ENCODE measurements at regions not wholly inside any gene's neighbourhood (a gene's known extent, or its start where the extent isn't known, plus 50 kb on each side); places are given as distances from the start of the nearest gene placed in this dataset.
"Not testable (repeated sequence)": the region's sequence is repeated elsewhere in the genome, so short reads cannot be mapped to it uniquely, and the experiment has no call there.

DNA sequence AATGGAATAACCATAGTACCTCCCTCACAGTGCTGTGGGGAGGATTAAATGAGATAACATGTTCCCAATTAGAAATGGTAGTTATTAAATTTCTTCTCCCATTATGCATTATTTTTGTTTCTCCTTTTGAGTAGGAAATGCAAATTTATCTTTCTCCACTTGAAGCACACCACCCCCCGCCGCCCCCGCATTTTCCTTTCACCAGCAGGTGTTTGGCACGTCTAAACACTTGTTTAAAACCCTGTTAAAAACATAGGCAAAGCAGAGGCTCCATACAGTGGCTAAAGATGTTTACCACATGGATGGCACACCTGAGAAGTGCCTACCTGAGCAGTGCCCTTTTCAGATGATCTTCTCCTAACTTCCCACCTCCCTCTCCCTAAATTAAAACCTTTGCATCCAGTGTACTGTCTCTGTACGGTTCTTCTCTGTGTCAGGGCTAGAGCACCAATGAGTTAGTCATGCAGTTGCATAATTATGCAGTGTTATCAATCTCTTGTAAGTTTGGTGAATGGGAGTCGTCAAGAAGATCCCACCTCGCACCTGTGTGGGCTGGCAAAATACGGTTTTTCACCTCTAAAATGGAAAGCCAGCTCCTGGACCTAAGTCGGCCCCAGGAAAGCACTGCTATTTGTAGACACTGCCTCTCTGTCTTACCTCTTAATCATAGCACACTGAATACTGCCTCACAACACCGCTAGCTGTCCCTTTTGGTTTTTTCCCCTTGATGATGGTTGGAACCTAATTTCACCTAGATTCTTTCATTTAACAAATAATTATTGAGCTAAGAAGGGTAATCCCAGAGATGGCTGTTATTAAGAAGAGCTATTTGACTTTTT, 122.0 kb downstream of the CT47B1 start:
- no peak for DNase-seq (ENCODE audit: low spot score)

DNA sequence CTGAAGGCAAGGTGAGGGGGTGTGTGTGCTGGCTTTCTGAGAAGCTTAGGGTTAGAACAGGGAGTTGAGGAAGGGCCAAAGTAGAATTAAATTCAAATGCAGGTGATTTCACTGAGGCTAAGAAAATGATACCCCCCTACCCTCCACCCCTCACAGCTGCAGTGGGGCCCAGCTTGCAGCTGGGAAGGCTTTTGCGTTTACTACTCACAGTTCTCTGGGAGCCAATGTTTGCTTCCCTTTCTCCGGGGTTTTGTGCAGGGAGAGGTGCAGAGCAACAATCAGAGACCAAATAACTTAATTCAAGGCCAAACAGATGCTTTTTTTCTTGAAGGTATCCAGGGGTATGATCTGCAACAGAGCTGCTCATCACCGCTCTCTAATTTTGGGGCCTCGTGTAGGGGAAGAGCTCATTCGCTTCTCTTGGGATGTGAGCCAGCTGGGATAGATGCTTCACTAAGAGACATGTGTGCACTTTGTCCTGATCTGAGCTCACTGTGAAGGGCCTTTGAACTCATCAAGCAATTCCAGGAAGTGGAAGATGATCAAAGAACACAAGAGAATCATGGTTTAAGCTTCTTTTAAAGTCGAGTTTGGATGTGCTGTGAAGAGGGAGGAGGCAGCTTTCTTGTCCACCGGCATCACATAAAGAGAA, 122.7 kb upstream of the C1GALT1C1 start:
- DNase-seq (ENCODE audit: low spot score), result no peak

DNA sequence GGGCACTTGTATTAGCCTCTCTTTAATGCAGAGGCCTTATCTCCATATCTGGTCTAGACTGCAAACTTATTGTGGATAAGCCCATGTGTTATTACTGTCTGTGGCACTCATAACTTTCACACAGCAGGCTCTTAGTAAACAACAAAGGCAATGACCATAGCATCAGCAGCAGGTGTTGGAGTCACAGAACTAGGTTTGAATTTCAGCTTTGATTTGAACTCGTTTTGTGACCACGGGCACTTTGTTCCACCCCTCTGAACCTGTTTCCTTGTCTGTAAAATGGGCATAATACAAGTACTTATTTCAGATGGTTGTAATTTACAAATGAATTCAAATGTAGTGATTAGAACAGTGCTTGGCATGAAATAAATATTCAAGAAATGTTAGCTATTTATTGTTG, 121.8 kb upstream of the C1GALT1C1 start:
- DNase-seq (ENCODE audit: low spot score), result no peak

DNA sequence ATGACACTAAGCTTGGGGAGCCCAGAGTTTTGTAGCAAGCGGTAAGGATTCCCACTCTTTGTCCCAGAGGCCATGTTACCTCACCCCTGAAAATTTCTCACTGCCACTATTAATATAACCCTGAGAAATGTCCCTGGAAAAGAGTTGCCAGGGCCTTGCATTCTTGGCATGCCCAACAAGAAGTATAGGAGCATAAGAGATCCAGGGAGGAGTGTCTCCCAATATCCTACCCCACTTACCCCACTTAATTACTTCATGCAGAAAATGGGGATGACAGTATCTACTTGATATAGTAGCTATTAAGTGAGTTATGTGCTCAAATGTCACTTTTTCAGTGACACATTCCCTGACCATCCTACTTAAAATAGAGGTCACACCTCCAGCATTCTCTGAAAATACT, 120.5 kb upstream of the C1GALT1C1 start:
- no peak for DNase-seq (ENCODE audit: low spot score)

- no peak for DNase-seq (ENCODE audit: low spot score)
Measured at GRCh38 chrX:120749141-120749846, 119.4 kb upstream of the C1GALT1C1 start.

GRCh38 chrX:120746153-120746552, 116.3 kb upstream of the C1GALT1C1 start:
- no peak for DNase-seq (ENCODE audit: low spot score)

GRCh38 chrX:120742946-120743665, 113.3 kb upstream of the C1GALT1C1 start:
- no peak for DNase-seq (ENCODE audit: low spot score)

GRCh38 chrX:120741452-120741851, 111.6 kb upstream of the C1GALT1C1 start:
- no peak for DNase-seq (ENCODE audit: low spot score)

GRCh38 chrX:120740072-120740471, 110.2 kb upstream of the C1GALT1C1 start:
- no peak for DNase-seq (ENCODE audit: low spot score)

DNA sequence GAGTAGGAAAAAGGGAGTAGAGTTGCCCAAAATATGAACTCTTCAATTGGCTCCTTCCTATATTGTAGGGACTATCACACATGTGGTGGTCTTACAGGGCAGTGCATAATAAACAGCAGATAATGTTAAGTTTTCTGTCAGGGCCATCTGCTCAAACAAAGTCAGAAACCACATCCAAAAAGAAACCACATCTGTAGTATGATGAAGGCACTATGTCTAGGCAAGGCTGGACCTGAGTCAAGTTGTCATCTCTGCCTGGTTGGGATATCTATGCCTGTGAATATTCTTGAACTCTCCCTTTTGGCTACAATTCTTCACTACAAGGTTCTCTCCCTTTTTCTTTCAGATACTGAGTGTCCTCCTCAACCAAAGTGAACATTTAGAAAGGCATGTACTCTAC, 109.4 kb upstream of the C1GALT1C1 start:
- no peak for DNase-seq (ENCODE audit: low spot score)

DNA sequence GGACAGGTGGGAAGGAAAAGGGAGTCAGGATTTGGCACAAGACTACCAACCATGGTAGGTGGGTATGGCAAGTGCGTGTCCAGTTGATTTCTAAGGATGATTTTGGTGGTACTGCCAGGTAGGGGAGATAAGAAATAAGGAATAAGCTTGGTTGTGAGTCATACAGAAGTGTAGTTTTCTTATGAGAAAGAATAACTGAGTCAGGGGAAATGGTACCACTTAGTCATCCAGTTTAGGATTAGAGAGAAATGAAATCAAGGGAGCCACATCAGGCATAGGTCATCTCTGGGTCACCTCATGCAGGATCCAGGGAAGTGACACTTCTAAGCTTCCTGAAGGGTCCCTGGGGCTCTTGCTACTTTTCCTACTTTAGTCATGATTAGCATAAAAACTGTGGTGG, 107.1 kb upstream of the C1GALT1C1 start:
- no peak for DNase-seq (ENCODE audit: low spot score)

GRCh38 chrX:120735966-120736365, 106.1 kb upstream of the C1GALT1C1 start:
- no peak for DNase-seq (ENCODE audit: low spot score)

GRCh38 chrX:120732879-120733278, 103.0 kb upstream of the C1GALT1C1 start:
- DNase-seq (ENCODE audit: low spot score), result no peak

DNA sequence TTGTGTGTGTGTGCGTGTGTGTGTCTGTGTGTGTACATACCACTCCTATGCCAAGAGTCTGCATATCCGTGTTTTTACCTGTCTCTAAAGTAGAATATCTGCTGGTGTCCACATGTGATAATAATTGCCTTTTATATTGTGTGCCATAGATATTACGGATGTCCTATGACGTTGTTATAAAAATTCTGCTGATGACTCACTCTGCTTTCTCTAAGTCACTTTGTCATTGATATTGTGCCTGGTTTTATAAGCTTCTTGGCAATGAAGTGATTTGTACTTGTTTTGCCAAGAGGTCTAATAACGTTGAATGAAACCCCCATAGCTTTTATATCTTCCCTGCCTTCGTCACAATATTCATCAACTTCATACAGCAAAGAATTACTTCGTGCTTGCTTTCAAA, 102.6 kb upstream of the C1GALT1C1 start:
- no peak for DNase-seq (ENCODE audit: low spot score)

GRCh38 chrX:120731386-120731785, 101.5 kb upstream of the C1GALT1C1 start:
- DNase-seq (ENCODE audit: low spot score), result no peak

GRCh38 chrX:120729506-120730255, 99.8 kb upstream of the C1GALT1C1 start:
- not testable (repeated sequence) for DNase-seq (ENCODE audit: low spot score)

DNA sequence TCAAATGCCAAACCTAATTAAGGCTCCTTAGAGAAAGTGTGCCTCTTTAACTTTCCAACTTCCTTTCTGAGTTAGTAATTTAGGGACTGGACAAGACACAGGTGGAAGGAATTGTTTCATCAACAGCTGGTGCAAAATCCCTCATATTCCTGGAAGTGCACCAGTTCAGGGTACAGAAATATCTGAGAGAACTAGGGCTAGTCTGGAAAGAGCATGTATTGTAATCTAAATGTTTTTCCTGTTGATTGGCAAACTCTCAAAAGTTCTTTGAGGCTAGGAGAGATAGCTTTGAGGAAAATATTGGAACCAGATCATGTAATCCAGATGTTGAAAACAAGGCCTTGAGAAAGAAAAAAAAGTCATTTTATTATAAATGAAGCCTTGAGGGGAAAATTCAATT, 98.1 kb upstream of the C1GALT1C1 start:
- DNase-seq (ENCODE audit: low spot score), result no peak

DNA sequence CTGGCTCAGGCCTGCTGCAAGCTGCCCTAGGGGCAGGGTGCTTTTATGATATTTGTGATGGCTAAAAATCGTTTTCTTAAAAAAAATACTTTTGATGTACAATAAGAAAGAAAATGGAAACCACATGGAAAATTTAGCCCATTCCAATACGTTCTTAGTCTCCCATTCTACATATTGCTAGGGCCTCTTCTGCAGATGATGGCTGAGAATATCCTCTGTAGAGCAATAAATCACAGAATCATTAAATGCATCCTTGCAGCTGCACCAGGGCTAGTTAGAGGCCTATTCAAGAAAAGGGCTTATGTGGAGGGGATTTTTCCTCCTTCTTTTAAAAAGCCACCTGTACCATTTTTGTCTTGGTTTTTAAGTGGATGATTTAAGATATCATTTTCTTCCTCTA, 97.6 kb upstream of the C1GALT1C1 start:
- DNase-seq (ENCODE audit: low spot score), result no peak

GRCh38 chrX:120726294-120726693, 96.4 kb upstream of the C1GALT1C1 start:
- no peak for DNase-seq (ENCODE audit: low spot score)

GRCh38 chrX:120725874-120726273, 96.0 kb upstream of the C1GALT1C1 start:
- DNase-seq (ENCODE audit: low spot score), result no peak

DNA sequence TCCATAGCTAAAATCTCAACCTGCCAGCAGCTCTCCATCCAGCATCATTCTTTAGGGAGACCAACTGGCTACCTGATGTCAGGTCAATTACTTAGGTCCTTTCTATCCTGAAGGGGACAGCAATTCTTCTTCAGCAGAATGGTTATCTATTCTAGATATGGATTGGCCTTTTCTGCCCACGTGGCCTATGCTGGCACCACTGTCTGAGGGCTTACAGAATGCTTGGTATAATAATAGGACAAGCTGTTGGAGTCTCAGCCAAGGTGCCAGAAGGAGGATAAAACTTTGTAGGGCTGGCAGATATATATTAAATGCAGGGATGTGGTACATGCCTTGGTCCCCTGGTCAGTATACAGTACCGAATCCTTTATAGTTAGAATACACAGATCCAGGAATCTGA, 89.8 kb upstream of the C1GALT1C1 start:
- no peak for DNase-seq (ENCODE audit: low spot score)

DNA sequence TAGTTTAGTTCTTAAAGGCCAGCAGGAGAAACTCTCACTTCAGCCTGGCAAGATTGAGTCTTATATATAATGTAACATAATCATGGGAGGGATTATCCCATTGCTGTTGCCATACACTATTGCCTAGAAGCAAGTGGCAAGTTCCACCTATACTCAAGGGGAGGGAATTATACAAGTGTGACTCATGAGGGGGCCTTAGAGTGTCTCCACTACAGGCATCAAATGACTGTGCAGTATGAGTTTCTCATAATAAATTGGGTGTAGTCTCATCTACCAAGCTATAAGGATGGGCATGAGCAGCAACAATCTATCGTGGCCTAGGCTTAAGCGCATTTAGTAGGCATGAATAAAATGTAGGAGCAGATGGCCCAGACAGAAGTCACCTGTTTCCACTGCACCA, 89.1 kb upstream of the C1GALT1C1 start:
- DNase-seq (ENCODE audit: low spot score), result no peak
